ENCODE measurements at regions not wholly inside any gene's neighbourhood (a gene's known extent, or its start where the extent isn't known, plus 50 kb on each side); places are given as distances from the start of the nearest gene placed in this dataset.

DNA sequence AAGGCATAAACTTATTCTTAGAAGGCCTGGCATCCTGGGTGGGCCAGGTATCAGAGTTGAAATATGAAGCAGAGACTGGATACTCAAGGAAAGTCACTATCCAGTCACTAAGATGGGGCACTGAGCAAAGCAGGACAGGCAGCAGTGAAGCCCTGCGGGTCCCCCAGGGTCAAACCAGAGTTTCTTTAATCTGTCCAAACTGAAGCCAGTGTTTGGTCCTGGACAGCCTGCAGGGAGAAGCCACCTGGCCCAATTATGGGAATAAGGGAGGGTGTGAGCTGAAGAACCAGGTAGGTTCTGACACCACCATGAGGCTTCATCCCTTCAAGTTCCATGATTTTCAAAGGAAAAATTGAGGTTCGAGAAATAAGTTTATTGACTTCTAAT, 109.7 kb upstream of the FOXN2 start (continued):
- TF ChIP-seq NKRF (IDR thresholded peaks at IDR 0.05; ENCODE audit: borderline replicate concordance) (no peak), NR4A1 (CRISPR knock-in tag; IDR thresholded peaks at IDR 0.05) (no peak), NR4A1 (tag; IDR thresholded peaks at IDR 0.05) (no peak), USF2 (CRISPR knock-in tag; IDR thresholded peaks at IDR 0.05) (no peak)

DNA sequence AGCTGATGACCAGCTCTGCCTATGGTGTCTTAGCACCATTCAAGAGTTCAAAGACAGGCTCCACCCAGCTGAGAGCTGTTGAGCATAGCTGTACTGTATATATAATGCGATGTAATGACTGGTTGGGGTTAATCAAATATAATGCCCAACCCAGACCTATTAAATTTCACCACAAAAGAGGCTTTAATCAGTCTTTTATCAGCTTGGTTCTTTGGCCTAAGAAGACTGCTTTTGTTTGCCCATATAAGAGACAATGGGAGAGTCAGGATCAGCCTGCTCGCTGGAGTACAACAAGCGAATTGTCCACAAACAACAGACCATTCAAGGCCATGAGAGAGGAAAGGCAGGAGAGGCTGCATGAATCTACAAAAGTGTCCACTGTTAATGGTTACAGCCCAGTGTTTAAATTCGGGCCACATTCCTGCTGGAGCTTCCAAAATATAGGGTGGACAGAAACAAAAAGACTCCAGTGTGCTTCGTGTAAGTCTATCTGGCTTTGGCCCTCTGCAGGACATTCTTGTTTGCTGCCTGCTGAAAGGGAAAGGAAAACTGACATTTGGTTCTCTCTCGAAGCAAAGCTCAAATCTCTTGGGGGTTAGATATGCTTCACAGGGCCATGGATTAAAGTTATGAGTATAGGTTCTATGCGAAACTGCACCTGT, 109.2 kb upstream of the FOXN2 start:
- no peaks in the 10 kb centered on the region for H3K9me3 ChIP-seq (replicated peaks; ENCODE audit: control insufficient read depth, insufficient read depth, low read depth, low read length)
- peak overlapping the region; percentile 6; the same call in 2 of the 3 replicates for H3K27ac ChIP-seq (ENCODE audit: extremely low read depth, low read depth, low read length)
- ATAC-seq (peak; percentile 74), FAIRE-seq (peak; percentile 83), DNase-seq (ENCODE audit: extremely low read depth in 1 of 4, low spot score in 3 of 4) (peak in 2 of 4 experiments; percentile 23 to 41)
- in situ Hi-C loops (cut with MboI): no loop called here
- no peak overlapping the region for H3K4me3 ChIP-seq
- 46% methylated on average over 7 of the region's 7 CpGs for WGBS (ENCODE audit: insufficient coverage, low coverage, missing lambda C conversion rate)
- peaks cover 6 to 33% of the 10 kb centered on the region in 2 experiments; a peak in 3 of 5 replicates for H3K4me1 ChIP-seq (replicated peaks in 1 of 2; ENCODE audit: control insufficient read depth in 2 of 2, insufficient read depth in 2 of 2, low read length in 2 of 2)
- H4K20me1 ChIP-seq (replicated peaks; ENCODE audit: control insufficient read depth, insufficient read depth, low read length): no peaks in the 10 kb centered on the region
- CTCF ChIA-PET (ENCODE audit: low intra/inter-chr PET ratio): no interaction called here
- BruUV-seq (replicated peaks): no TSS peak
- H3K79me2 ChIP-seq (ENCODE audit: control insufficient read depth, insufficient read depth, low read length): no peaks in the 10 kb centered on the region
- POLR2A ChIA-PET: interaction anchor here (0.6 to 0.9 kb wide), 3 partner anchors 15 to 61 kb away, joined by 4 read pairs; no protein-coding TSS in a partner anchor
- H3K9ac ChIP-seq (ENCODE audit: insufficient read depth in 1 of 2, low read depth in 2 of 2, low read length in 2 of 2): peak overlapping the region in 1 of 2 experiments; percentile 23; a peak in 2 of 4 replicates
- peak overlapping the region; percentile 60 for H3K4me2 ChIP-seq (ENCODE audit: insufficient read depth, low read length)
- intact Hi-C loops (cut with micrococcal nuclease): no loop called here
- no peaks in the 10 kb centered on the region for H3K9me1 ChIP-seq (ENCODE audit: control insufficient read depth, insufficient read depth, low read length)
- H3K36me3 ChIP-seq (ENCODE audit: control insufficient read depth, insufficient read depth, low read length): no peaks in the 10 kb centered on the region
- H3K27me3 ChIP-seq (ENCODE audit: control insufficient read depth in 2 of 2, insufficient read depth in 2 of 2, low read length in 2 of 2): no peaks in the 10 kb centered on the region
- H2AFZ ChIP-seq (ENCODE audit: low read depth, low read length): peak overlapping the region; percentile 93
- TF ChIP-seq ZNF431 (CRISPR knock-in tag; IDR thresholded peaks at IDR 0.05): no peak
- no peak for TF ChIP-seq CREM (IDR thresholded peaks at IDR 0.05; ENCODE audit: low read depth)
- TF ChIP-seq MAFG (tag; conservative IDR thresholded peaks at IDR 0.05): no peak
- TF ChIP-seq JUN (IDR thresholded peaks at IDR 0.05; ENCODE audit: borderline replicate concordance, low read depth, low read length): no peak
- TF ChIP-seq JUN (CRISPR knock-in tag; IDR thresholded peaks at IDR 0.05; ENCODE audit: borderline replicate concordance): no peak
- peak in 1 of 2 experiments; percentile 51; a peak in 3 of 4 replicates for TF ChIP-seq RAD21 (CRISPR knock-in tag; conservative IDR thresholded peaks at IDR 0.05 in 1 of 2, IDR thresholded peaks at IDR 0.05 in 1 of 2)
- TF ChIP-seq TFAM (CRISPR knock-in tag; conservative IDR thresholded peaks at IDR 0.05): no peak
- no peak for TF ChIP-seq ZNF212 (CRISPR knock-in tag; IDR thresholded peaks at IDR 0.05)
- TF ChIP-seq ZNF696 (CRISPR knock-in tag; conservative IDR thresholded peaks at IDR 0.05): no peak
- no peak for TF ChIP-seq ZBTB9 (CRISPR knock-in tag; IDR thresholded peaks at IDR 0.05)
- TF ChIP-seq MCM7 (IDR thresholded peaks at IDR 0.05): no peak
- no peak for TF ChIP-seq POLR2AphosphoS2 (IDR thresholded peaks at IDR 0.05; ENCODE audit: low read length)

Measured in K562 (cell line).